ENCODE measurements at regions not wholly inside any gene's neighbourhood (a gene's known extent, or its start where the extent isn't known, plus 50 kb on each side); places are given as distances from the start of the nearest gene placed in this dataset.

DNA sequence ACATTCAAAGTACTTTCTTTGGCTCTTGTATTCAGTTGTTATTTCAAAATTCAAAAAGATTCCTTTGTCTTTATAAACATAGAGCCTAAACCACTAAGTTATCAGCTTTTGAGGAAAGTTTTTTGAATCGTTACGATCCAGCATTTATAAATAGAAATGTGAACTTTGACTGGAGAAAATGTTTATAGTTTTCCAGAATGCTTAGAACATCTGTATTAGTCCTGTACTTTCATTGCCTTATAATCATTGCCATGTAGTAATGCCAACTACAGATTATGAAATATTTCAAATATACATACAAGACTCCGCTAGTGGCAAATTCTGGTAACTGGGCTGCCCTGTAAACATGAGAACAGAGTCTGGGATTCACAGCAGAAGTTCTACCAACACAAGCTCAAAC lies 191.3 kb upstream of the PRKCQ start:
- Histone ChIP-seq H3K9ac (replicated peaks; ENCODE audit: extremely low read depth, insufficient read depth, low read length) (no peak overlapping the region), H3K4me2 (ENCODE audit: insufficient read depth, low read length) (no peak overlapping the region), H3K27me3 (ENCODE audit: control insufficient read depth in 2 of 2, insufficient read depth in 2 of 2, low read length in 2 of 2) (peaks cover 8 to 10% of the 10 kb centered on the region in 2 experiments), H4K20me1 (replicated peaks; ENCODE audit: control insufficient read depth, extremely low read depth, insufficient read depth, low read length) (no peaks in the 10 kb centered on the region), H3K9me3 (replicated peaks; ENCODE audit: control insufficient read depth, insufficient read depth, low read length) (no peaks in the 10 kb centered on the region), H2AFZ (ENCODE audit: low read depth, low read length) (no peak overlapping the region), H3K4me1 (ENCODE audit: control insufficient read depth, extremely low read depth, insufficient read depth, low read length) (no peaks in the 10 kb centered on the region), H3K4me3 (replicated peaks in 1 of 3; ENCODE audit: insufficient read depth in 1 of 3, low read depth in 1 of 3, low read length in 3 of 3) (no peak overlapping the region), H3K27ac (ENCODE audit: insufficient read depth, low read depth, low read length) (no peak overlapping the region), H3K9me1 (replicated peaks; ENCODE audit: control insufficient read depth, extremely low read depth, insufficient read depth, low read length) (no peaks in the 10 kb centered on the region), H3K36me3 (ENCODE audit: control insufficient read depth in 2 of 2, extremely low read depth in 1 of 2, insufficient read depth in 2 of 2, low read length in 2 of 2) (no peaks in the 10 kb centered on the region), H3K79me2 (ENCODE audit: control insufficient read depth, insufficient read depth, low read length) (no peaks in the 10 kb centered on the region)
- FAIRE-seq (no peak), DNase-seq (ENCODE audit: low read depth, low spot score) (no peak)
- dilution Hi-C loops (cut with MboI; ENCODE audit: extremely low pct_ligation_motif_present, low sequenced_read_pairs) (no loop called here), intact Hi-C loops (cut with micrococcal nuclease) (no loop called here)
- ChIA-PET CTCF (interaction anchor here (1.0 kb wide), 1 partner anchor 16 kb away, joined by 3 read pairs; no protein-coding TSS in a partner anchor), POLR2A (no interaction called here)
- BruUV-seq (replicated peaks): no TSS peak
- no peak for TF ChIP-seq JUN (IDR thresholded peaks at IDR 0.05; ENCODE audit: borderline replicate concordance, insufficient read depth, insufficient read length, low read depth)
- TF ChIP-seq EZH2 (IDR thresholded peaks at IDR 0.05; ENCODE audit: borderline replicate concordance, low read depth, low read length, severe bottlenecking): no peak
- TF ChIP-seq MYC (IDR thresholded peaks at IDR 0.05; ENCODE audit: low read depth, low read length): no peak
- TF ChIP-seq, protein P1, sequence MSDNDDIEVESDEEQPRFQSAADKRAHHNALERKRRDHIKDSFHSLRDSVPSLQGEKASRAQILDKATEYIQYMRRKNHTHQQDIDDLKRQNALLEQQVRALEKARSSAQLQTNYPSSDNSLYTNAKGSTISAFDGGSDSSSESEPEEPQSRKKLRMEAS (IDR thresholded peaks at IDR 0.05; ENCODE audit: insufficient read depth, insufficient read length): no peak
- TF ChIP-seq, protein P2, sequence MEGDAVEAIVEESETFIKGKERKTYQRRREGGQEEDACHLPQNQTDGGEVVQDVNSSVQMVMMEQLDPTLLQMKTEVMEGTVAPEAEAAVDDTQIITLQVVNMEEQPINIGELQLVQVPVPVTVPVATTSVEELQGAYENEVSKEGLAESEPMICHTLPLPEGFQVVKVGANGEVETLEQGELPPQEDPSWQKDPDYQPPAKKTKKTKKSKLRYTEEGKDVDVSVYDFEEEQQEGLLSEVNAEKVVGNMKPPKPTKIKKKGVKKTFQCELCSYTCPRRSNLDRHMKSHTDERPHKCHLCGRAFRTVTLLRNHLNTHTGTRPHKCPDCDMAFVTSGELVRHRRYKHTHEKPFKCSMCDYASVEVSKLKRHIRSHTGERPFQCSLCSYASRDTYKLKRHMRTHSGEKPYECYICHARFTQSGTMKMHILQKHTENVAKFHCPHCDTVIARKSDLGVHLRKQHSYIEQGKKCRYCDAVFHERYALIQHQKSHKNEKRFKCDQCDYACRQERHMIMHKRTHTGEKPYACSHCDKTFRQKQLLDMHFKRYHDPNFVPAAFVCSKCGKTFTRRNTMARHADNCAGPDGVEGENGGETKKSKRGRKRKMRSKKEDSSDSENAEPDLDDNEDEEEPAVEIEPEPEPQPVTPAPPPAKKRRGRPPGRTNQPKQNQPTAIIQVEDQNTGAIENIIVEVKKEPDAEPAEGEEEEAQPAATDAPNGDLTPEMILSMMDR (IDR thresholded peaks at IDR 0.05; ENCODE audit: extremely low read depth in 1 of 2, insufficient read depth in 1 of 2, low read depth in 1 of 2, low read length in 2 of 2): no peak
- no peak for TF ChIP-seq POLR2A (IDR thresholded peaks at IDR 0.05; ENCODE audit: low read depth, low read length)
- TF ChIP-seq POLR2AphosphoS5 (IDR thresholded peaks at IDR 0.05; ENCODE audit: insufficient read depth, low read depth, low read length): no peak
- TF ChIP-seq FOS (IDR thresholded peaks at IDR 0.05; ENCODE audit: borderline replicate concordance, insufficient read depth, low read length): no peak
- no peak for TF ChIP-seq GATA2 (IDR thresholded peaks at IDR 0.05; ENCODE audit: insufficient read depth, insufficient read length, low read depth, low read length)
